Gastroesophageal sphincter (tissue), 3 donors: ENCODE measurements at regions not wholly inside any gene's neighbourhood (a gene's known extent, or its start where the extent isn't known, plus 50 kb on each side); places are given as distances from the start of the nearest gene placed in this dataset.

Experiments used
- CTCF ChIP-seq, 4 experiments: fragments of 200-600 bp in 2 of 4; fragments of 450-650 bp in 2 of 4; sonication (generic) in 1 of 4; IDR thresholded peaks; one replicate each; pipeline ENCODE4 v1.5.1; 2017 to 2019; ENCODE audit warnings: antibody characterized with exemption in 4 of 4, mild to moderate bottlenecking in 2 of 4, moderate library complexity in 2 of 4
- EP300 ChIP-seq: sonication (generic); formaldehyde crosslinking; IDR thresholded peaks from one replicate; pipeline ENCODE4 v1.6.1; 2017; ENCODE audit warnings: antibody characterized with exemption, mild to moderate bottlenecking
- POLR2A ChIP-seq, 2 donors: fragments of 450-650 bp; IDR thresholded peaks; one replicate each; pipeline ENCODE4 v1.6.1; 2017; ENCODE audit warnings: antibody characterized with exemption in 2 of 2, mild to moderate bottlenecking in 2 of 2, moderate library complexity in 1 of 2
- POLR2AphosphoS5 ChIP-seq: sonication (generic); formaldehyde crosslinking; IDR thresholded peaks from one replicate; pipeline ENCODE4 v1.6.1; 2017; ENCODE audit warnings: antibody characterized with exemption

GRCh38 chr10:108812906-108813305 is 1110.4 kb downstream of the XPNPEP1 start:
- TF ChIP-seq POLR2A (IDR thresholded peaks at IDR 0.05) (no peak), CTCF (IDR thresholded peaks at IDR 0.05) (no peak), POLR2AphosphoS5 (no peak), EP300 (no peak)
